SK-N-MC (cell line): ENCODE measurements at regions not wholly inside any gene's neighbourhood (a gene's known extent, or its start where the extent isn't known, plus 50 kb on each side); places are given as distances from the start of the nearest gene placed in this dataset.

Experiments
- EZH2 ChIP-seq: fragments of 200-600 bp; sonication (generic); IDR thresholded peaks from one replicate; pipeline ENCODE4 v1.6.1; 2017; ENCODE audit warnings: antibody characterized with exemption
- POLR2AphosphoS5 ChIP-seq: IDR thresholded peaks from 2 replicates; pipeline ENCODE4 v1.6.1; 2012; ENCODE audit warnings: mild to moderate bottlenecking, low read depth, low read length, borderline replicate concordance

DNA sequence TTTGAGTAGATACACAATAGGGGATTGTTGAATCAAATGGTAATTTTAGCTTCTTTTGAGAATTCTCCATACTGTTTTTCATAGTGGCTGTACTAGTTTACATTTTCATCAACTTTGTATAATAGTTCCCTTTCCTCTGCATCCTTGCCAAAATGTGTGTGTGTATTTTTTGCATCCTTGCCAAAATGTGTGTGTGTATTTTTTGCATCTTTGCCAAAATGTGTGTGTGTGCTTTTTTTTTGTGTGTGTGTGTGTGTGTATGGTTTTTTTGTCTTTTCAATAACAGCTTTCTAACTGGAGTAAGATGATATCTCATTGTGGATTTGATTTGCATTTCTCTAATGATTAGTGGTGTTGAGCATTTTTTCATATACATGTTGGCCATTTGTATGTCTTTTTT is 105.4 kb downstream of the ATP6V1G3 start:
- TF ChIP-seq EZH2 (no peak), POLR2AphosphoS5 (no peak)
